Thoracic aorta (tissue), 2 donors: ENCODE measurements at regions not wholly inside any gene's neighbourhood (a gene's known extent, or its start where the extent isn't known, plus 50 kb on each side); places are given as distances from the start of the nearest gene placed in this dataset.

Experiments used
- ATAC-seq: fragments of 150-250 bp; one replicate; pipeline ENCODE4 v1.8.0; 2017; ENCODE audit warnings: low read depth; ENCODE audit not compliant: insufficient number of reproducible peaks, low FRiP score
- DNase-seq: peaks from one replicate; pipeline ENCODE4 v3.0.0-alpha.2; 2020; ENCODE audit warnings: low spot score
- H3K27ac ChIP-seq, 2 donors: fragments of 200-600 bp; sonication (generic); 1 replicate in 1 of 2; 2 replicates in 1 of 2; pipeline ENCODE4 v1.5.1; 2016; ENCODE audit warnings: mild to moderate bottlenecking in 2 of 2, moderate library complexity in 2 of 2
- H3K27me3 ChIP-seq: fragments of 200-600 bp; sonication (generic); replicated peaks from 2 replicates; pipeline ENCODE4 v1.6.0; 2016; ENCODE audit warnings: mild to moderate bottlenecking; ENCODE audit not compliant: insufficient read depth
- H3K36me3 ChIP-seq: fragments of 200-600 bp; sonication (generic); one replicate; pipeline ENCODE4 v1.5.1; 2016
- H3K4me1 ChIP-seq, 2 donors: fragments of 200-600 bp; sonication (generic); 1 replicate in 1 of 2; 2 replicates in 1 of 2; pipeline versions ENCODE4 v1.5.1 to v1.6.0; 2016; ENCODE audit warnings: low read depth in 2 of 2, mild to moderate bottlenecking in 1 of 2; ENCODE audit not compliant: control insufficient read depth in 1 of 2
- H3K4me3 ChIP-seq: fragments of 200-600 bp; sonication (generic); 2 replicates; pipeline ENCODE4 v1.5.1; 2016; ENCODE audit warnings: mild to moderate bottlenecking
- H3K9me3 ChIP-seq: fragments of 200-600 bp; sonication (generic); 2 replicates; pipeline ENCODE4 v1.5.1; 2016
- CTCF ChIP-seq: fragments of 200-600 bp; sonication (generic); IDR thresholded peaks from one replicate; pipeline ENCODE4 v1.5.1; 2019; ENCODE audit warnings: antibody characterized with exemption

GRCh38 chr12:66733321-66733720 lies 54.4 kb upstream of the GRIP1 start:
- ATAC-seq (no peak), DNase-seq (no peak)
- Histone ChIP-seq H3K36me3 (no peaks in the 10 kb centered on the region), H3K4me3 (no peak overlapping the region), H3K27ac (no peak overlapping the region), H3K4me1 (no peaks in the 10 kb centered on the region), H3K27me3 (no peaks in the 10 kb centered on the region), H3K9me3 (no peaks in the 10 kb centered on the region)
- no peak for TF ChIP-seq CTCF

GRCh38 chr12:66733839-66734238 lies 55.0 kb upstream of the GRIP1 start:
- ATAC-seq (no peak), DNase-seq (no peak)
- Histone ChIP-seq H3K4me3 (no peak overlapping the region), H3K4me1 (no peaks in the 10 kb centered on the region), H3K36me3 (no peaks in the 10 kb centered on the region), H3K27ac (no peak overlapping the region), H3K27me3 (no peaks in the 10 kb centered on the region), H3K9me3 (no peaks in the 10 kb centered on the region)
- no peak for TF ChIP-seq CTCF

- Histone ChIP-seq H3K36me3 (no peaks in the 10 kb centered on the region), H3K4me3 (no peak overlapping the region), H3K27ac (no peak overlapping the region), H3K9me3 (no peaks in the 10 kb centered on the region), H3K27me3 (no peaks in the 10 kb centered on the region), H3K4me1 (no peaks in the 10 kb centered on the region)
- DNase-seq (no peak), ATAC-seq (no peak)
- TF ChIP-seq CTCF: no peak
Measured at GRCh38 chr12:66735275-66735674, 56.4 kb upstream of the GRIP1 start.

GRCh38 chr12:66736931-66737330 lies 58.1 kb upstream of the GRIP1 start:
- no peaks in the 10 kb centered on the region for H3K9me3 ChIP-seq
- H3K27ac ChIP-seq: no peak overlapping the region
- no peak for ATAC-seq
- no peak overlapping the region for H3K4me3 ChIP-seq
- H3K36me3 ChIP-seq: no peaks in the 10 kb centered on the region
- no peak for DNase-seq
- TF ChIP-seq CTCF: no peak
- H3K27me3 ChIP-seq: no peaks in the 10 kb centered on the region
- no peaks in the 10 kb centered on the region for H3K4me1 ChIP-seq

- ATAC-seq (no peak), DNase-seq (no peak)
- H3K4me1 ChIP-seq: no peaks in the 10 kb centered on the region
- no peak for TF ChIP-seq CTCF
- H3K27ac ChIP-seq: no peak overlapping the region
- no peaks in the 10 kb centered on the region for H3K36me3 ChIP-seq
- H3K9me3 ChIP-seq: no peaks in the 10 kb centered on the region
- no peak overlapping the region for H3K4me3 ChIP-seq
- no peaks in the 10 kb centered on the region for H3K27me3 ChIP-seq
Measured at GRCh38 chr12:66739266-66739665, 60.4 kb upstream of the GRIP1 start.
